ENCODE measurements at regions not wholly inside any gene's neighbourhood (a gene's known extent, or its start where the extent isn't known, plus 50 kb on each side); places are given as distances from the start of the nearest gene placed in this dataset.

GRCh38 chr4:32672359-32672758 is 1952.2 kb downstream of the PCDH7 start:
- H3K27ac Mint-ChIP-seq = peak overlapping the region in 1 of 3 experiments; percentile 18

DNA sequence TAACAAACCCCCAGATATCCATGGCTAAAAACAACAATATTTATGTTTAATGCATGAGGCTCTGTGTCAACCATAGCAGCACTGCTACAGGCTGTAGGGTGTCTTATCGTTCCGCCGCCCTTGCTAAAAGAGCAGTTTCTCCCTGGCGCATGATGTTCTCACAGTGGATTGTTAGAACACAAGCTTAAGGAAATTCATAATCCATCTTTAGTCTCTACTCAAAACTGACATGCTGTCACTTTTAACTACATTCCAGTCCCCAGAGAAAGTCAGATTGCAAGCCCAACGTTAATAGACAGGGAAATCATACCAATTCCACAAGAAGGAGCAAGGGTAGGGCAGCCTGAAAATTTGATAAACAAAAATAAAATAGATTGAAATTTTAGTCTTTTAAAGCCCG is 1960.8 kb downstream of the PCDH7 start:
- H3K27me3 Mint-ChIP-seq (ENCODE audit: low read depth) = no peaks in the 10 kb centered on the region
- no peak overlapping the region for H3K27ac Mint-ChIP-seq

More at GRCh38 chr4:32672359-32672758, 1952.2 kb downstream of the PCDH7 start:
- H3K4me3 Mint-ChIP-seq = no peak overlapping the region
- no peak for TF ChIP-seq CTCF (IDR thresholded peaks at IDR 0.05; ENCODE audit: unreplicated experiment in 3 of 3)
- no peaks in the 10 kb centered on the region for H3K4me1 Mint-ChIP-seq
- no peaks in the 10 kb centered on the region for H3K9me3 Mint-ChIP-seq
- H3K27me3 Mint-ChIP-seq (ENCODE audit: low read depth) = no peaks in the 10 kb centered on the region
- no peaks in the 10 kb centered on the region for H3K36me3 Mint-ChIP-seq (ENCODE audit: low read depth)

DNA sequence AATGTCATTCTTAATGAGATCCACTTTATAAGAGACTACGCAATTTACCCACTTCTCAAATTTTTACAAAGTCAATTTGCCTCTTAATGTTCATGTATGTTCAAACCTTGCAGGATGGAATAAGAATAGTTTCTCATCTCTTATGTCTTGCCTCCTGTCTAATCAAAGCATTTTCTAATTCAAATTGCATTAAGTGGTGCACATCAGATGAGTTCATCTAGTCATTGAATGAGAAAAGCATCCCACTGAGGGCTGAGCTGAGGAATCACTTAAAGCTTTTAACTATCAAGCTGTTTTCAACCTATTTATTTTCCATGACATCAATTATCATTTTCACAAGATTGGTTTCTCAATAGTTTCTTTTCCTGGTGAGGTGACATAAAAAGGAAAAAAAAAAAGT is 1964.0 kb downstream of the PCDH7 start:
- H3K27ac Mint-ChIP-seq = no peak overlapping the region
- H3K36me3 Mint-ChIP-seq (ENCODE audit: low read depth) = no peaks in the 10 kb centered on the region
- TF ChIP-seq CTCF (IDR thresholded peaks at IDR 0.05; ENCODE audit: unreplicated experiment in 3 of 3) = no peak
- H3K4me3 Mint-ChIP-seq = no peak overlapping the region
- no peaks in the 10 kb centered on the region for H3K4me1 Mint-ChIP-seq
- no peaks in the 10 kb centered on the region for H3K27me3 Mint-ChIP-seq (ENCODE audit: low read depth)
- no peaks in the 10 kb centered on the region for H3K9me3 Mint-ChIP-seq

More for the DNA sequence above, 1960.8 kb downstream of the PCDH7 start:
- H3K9me3 Mint-ChIP-seq = no peaks in the 10 kb centered on the region
- no peaks in the 10 kb centered on the region for H3K4me1 Mint-ChIP-seq
- no peak overlapping the region for H3K4me3 Mint-ChIP-seq
- no peak for TF ChIP-seq CTCF (IDR thresholded peaks at IDR 0.05; ENCODE audit: unreplicated experiment in 3 of 3)
- H3K36me3 Mint-ChIP-seq (ENCODE audit: low read depth) = no peaks in the 10 kb centered on the region

DNA sequence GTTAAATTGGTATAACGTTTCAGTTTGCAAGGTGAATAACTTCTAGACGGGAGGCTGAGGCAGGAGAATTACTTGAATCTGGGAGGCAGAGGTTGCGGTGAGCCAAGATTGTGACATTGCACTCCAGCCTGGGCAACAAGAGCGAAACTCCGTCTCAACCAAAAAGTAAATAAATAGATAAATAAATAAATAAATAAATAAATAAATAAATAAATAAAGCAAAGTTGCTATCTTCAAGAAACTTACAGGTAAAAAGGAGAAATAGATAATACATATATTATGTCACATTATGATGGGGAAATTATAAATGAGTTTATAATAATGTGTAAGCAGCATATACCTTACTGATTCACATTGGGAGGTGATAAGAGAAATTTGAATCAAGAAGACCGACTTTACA is 1966.0 kb downstream of the PCDH7 start:
- H3K27me3 Mint-ChIP-seq (ENCODE audit: low read depth) = no peaks in the 10 kb centered on the region
- no peak overlapping the region for H3K4me3 Mint-ChIP-seq
- H3K36me3 Mint-ChIP-seq (ENCODE audit: low read depth) = no peaks in the 10 kb centered on the region
- no peak overlapping the region for H3K27ac Mint-ChIP-seq
- H3K4me1 Mint-ChIP-seq = no peaks in the 10 kb centered on the region
- TF ChIP-seq CTCF (IDR thresholded peaks at IDR 0.05; ENCODE audit: unreplicated experiment in 3 of 3) = no peak
- no peaks in the 10 kb centered on the region for H3K9me3 Mint-ChIP-seq

DNA sequence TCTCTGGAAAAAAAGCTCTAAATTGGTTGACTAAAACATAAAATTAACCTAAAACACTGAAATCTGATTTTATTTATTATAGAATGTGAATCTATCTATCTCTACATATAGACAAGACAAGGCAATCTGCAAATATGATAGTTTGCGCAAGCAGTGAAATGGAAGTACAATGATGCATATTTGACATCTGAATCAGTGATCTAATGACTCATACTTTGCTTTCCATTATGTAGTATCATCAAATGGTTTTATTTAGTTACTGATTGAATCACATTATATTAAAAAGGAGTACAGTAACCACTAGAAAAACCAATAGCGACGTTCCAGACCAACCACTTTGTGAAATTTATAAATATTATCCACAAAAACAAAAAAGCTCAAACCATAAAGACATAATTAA is 1969.3 kb downstream of the PCDH7 start:
- Mint-ChIP-seq H3K27me3 (ENCODE audit: low read depth) (no peaks in the 10 kb centered on the region), H3K36me3 (ENCODE audit: low read depth) (no peaks in the 10 kb centered on the region), H3K4me1 (no peaks in the 10 kb centered on the region), H3K9me3 (peaks cover 2% of the 10 kb centered on the region), H3K27ac (no peak overlapping the region), H3K4me3 (no peak overlapping the region)
- TF ChIP-seq CTCF (IDR thresholded peaks at IDR 0.05; ENCODE audit: unreplicated experiment in 3 of 3) = no peak

- Mint-ChIP-seq H3K36me3 (ENCODE audit: low read depth) (no peaks in the 10 kb centered on the region), H3K9me3 (peaks cover 2% of the 10 kb centered on the region), H3K27me3 (ENCODE audit: low read depth) (no peaks in the 10 kb centered on the region), H3K27ac (no peak overlapping the region), H3K4me1 (no peaks in the 10 kb centered on the region), H3K4me3 (no peak overlapping the region)
- no peak for TF ChIP-seq CTCF (IDR thresholded peaks at IDR 0.05; ENCODE audit: unreplicated experiment in 3 of 3)
Measured at GRCh38 chr4:32697281-32697814, 1977.2 kb downstream of the PCDH7 start.

Data from nephron (organoid).